Body of pancreas (tissue), 4 donors: ENCODE measurements at regions not wholly inside any gene's neighbourhood (a gene's known extent, or its start where the extent isn't known, plus 50 kb on each side); places are given as distances from the start of the nearest gene placed in this dataset.

Experiments
- ATAC-seq: fragments of 150-250 bp; one replicate; pipeline ENCODE4 v1.9.1; 2016
- DNase-seq, 4 donors: peaks; one replicate each; pipeline ENCODE4 v3.0.0-alpha.2; 2019
- H3K27ac ChIP-seq, 4 donors: fragments of 200-600 bp; sonication (generic); 1 replicate in 3 of 4; 2 replicates in 1 of 4; pipeline versions ENCODE4 v1.5.1 to v1.6.1; 2016 to 2019; ENCODE audit warnings: mild to moderate bottlenecking in 1 of 4, mixed read lengths in 1 of 4, moderate library complexity in 1 of 4
- H3K27me3 ChIP-seq, 2 donors: fragments of 200-600 bp; sonication (generic); one replicate each; pipeline ENCODE4 v1.6.0; 2016; ENCODE audit warnings: mild to moderate bottlenecking in 1 of 2
- H3K36me3 ChIP-seq, 2 donors: fragments of 200-600 bp; sonication (generic); replicated peaks in 1 of 2; 2 replicates each; pipeline ENCODE4 v1.5.1; 2016; ENCODE audit warnings: low read depth in 2 of 2; ENCODE audit not compliant: insufficient read depth in 1 of 2
- H3K4me1 ChIP-seq: fragments of 200-600 bp; sonication (generic); one replicate; pipeline ENCODE4 v1.6.0; 2016
- H3K4me3 ChIP-seq, 2 donors: fragments of 200-600 bp; sonication (generic); 1 replicate in 1 of 2; 2 replicates in 1 of 2; pipeline ENCODE4 v1.5.1; 2016 to 2019
- H3K9me3 ChIP-seq, 3 donors: fragments of 200-600 bp; sonication (generic); 1 replicate in 2 of 3; 2 replicates in 1 of 3; pipeline ENCODE4 v1.5.1; 2016
- CTCF ChIP-seq, 7 experiments: fragments of 450-650 bp in 4 of 7; fragments of 200-600 bp in 3 of 7; sonication (generic) in 3 of 7; IDR thresholded peaks; one replicate each; pipeline ENCODE4 v1.5.1; 2016 to 2019; ENCODE audit warnings: antibody characterized with exemption in 7 of 7
- POLR2A ChIP-seq, 3 donors: fragments of 450-650 bp; IDR thresholded peaks; one replicate each; pipeline ENCODE4 v1.6.1; 2016; ENCODE audit warnings: antibody characterized with exemption in 3 of 3, mild to moderate bottlenecking in 2 of 3
- WGBS, 2 donors: methylation state at CpG; one replicate each; pipeline ENCODE4 v1.1.5; 2017; 5-methylcytosine and 5-hydroxymethylcytosine counted together
- intact Hi-C: fragments of 100-400 bp; cut with DNase I; formaldehyde crosslinking; loops from one replicate; pipeline ENCODE4 v1.15.1; 2023

- H3K4me3 ChIP-seq = no peak overlapping the region
- no peak for ATAC-seq
- H3K9me3 ChIP-seq = no peaks in the 10 kb centered on the region
- 62 to 71% methylated on average over 1 of the region's 1 CpG for WGBS, 2 donors
- no peaks in the 10 kb centered on the region for H3K4me1 ChIP-seq
- no peaks in the 10 kb centered on the region for H3K27me3 ChIP-seq
- intact Hi-C loops = no loop called here
- no peak for DNase-seq
- H3K36me3 ChIP-seq = no peaks in the 10 kb centered on the region
- TF ChIP-seq CTCF (IDR thresholded peaks at IDR 0.05) = no peak
- no peak for TF ChIP-seq POLR2A (IDR thresholded peaks at IDR 0.05)
- H3K27ac ChIP-seq = no peak overlapping the region
Measured at GRCh38 chr18:40695526-40695925, 1259.5 kb upstream of the PIK3C3 start.

- intact Hi-C loops = no loop called here
- no peak for ATAC-seq
- Histone ChIP-seq H3K27ac (no peak overlapping the region), H3K9me3 (no peaks in the 10 kb centered on the region), H3K36me3 (no peaks in the 10 kb centered on the region), H3K4me3 (no peak overlapping the region), H3K27me3 (no peaks in the 10 kb centered on the region), H3K4me1 (no peaks in the 10 kb centered on the region)
- WGBS, 2 donors = 30 to 50% methylated on average over 3 of the region's 3 CpGs
- DNase-seq = no peak
- TF ChIP-seq POLR2A (IDR thresholded peaks at IDR 0.05) (no peak), CTCF (IDR thresholded peaks at IDR 0.05) (no peak)
Measured at GRCh38 chr18:40692871-40693270, 1262.2 kb upstream of the PIK3C3 start.

GRCh38 chr18:40690062-40690461 is 1265.0 kb upstream of the PIK3C3 start:
- H3K4me1 ChIP-seq = no peaks in the 10 kb centered on the region
- no peaks in the 10 kb centered on the region for H3K27me3 ChIP-seq
- no peak for TF ChIP-seq CTCF (IDR thresholded peaks at IDR 0.05)
- TF ChIP-seq POLR2A (IDR thresholded peaks at IDR 0.05) = no peak
- no peaks in the 10 kb centered on the region for H3K36me3 ChIP-seq
- ATAC-seq (no peak), DNase-seq (no peak)
- no peak overlapping the region for H3K4me3 ChIP-seq
- H3K9me3 ChIP-seq = no peaks in the 10 kb centered on the region
- WGBS, 2 donors = 47 to 50% methylated on average over 2 of the region's 2 CpGs
- intact Hi-C loops = no loop called here
- no peak overlapping the region for H3K27ac ChIP-seq

GRCh38 chr18:40687399-40687798 is 1267.6 kb upstream of the PIK3C3 start:
- DNase-seq = no peak
- TF ChIP-seq POLR2A (IDR thresholded peaks at IDR 0.05) (no peak), CTCF (IDR thresholded peaks at IDR 0.05) (no peak)
- intact Hi-C loops = no loop called here

GRCh38 chr18:40686836-40687235 is 1268.2 kb upstream of the PIK3C3 start:
- no peak for ATAC-seq
- Histone ChIP-seq H3K36me3 (no peaks in the 10 kb centered on the region), H3K4me3 (no peak overlapping the region), H3K27me3 (no peaks in the 10 kb centered on the region), H3K9me3 (no peaks in the 10 kb centered on the region), H3K4me1 (no peaks in the 10 kb centered on the region), H3K27ac (no peak overlapping the region)
- intact Hi-C loops = no loop called here
- 44 to 61% methylated on average over 3 of the region's 3 CpGs for WGBS, 2 donors
- TF ChIP-seq CTCF (IDR thresholded peaks at IDR 0.05) = no peak
- no peak for TF ChIP-seq POLR2A (IDR thresholded peaks at IDR 0.05)
- no peak for DNase-seq

More at GRCh38 chr18:40687399-40687798, 1267.6 kb upstream of the PIK3C3 start:
- 52 to 61% methylated on average over 2 of the region's 2 CpGs for WGBS, 2 donors
- no peaks in the 10 kb centered on the region for H3K4me1 ChIP-seq
- no peak for ATAC-seq
- no peaks in the 10 kb centered on the region for H3K36me3 ChIP-seq
- H3K27me3 ChIP-seq = no peaks in the 10 kb centered on the region
- H3K4me3 ChIP-seq = no peak overlapping the region
- no peaks in the 10 kb centered on the region for H3K9me3 ChIP-seq
- H3K27ac ChIP-seq = no peak overlapping the region
